ENCODE measurements at regions not wholly inside any gene's neighbourhood (a gene's known extent, or its start where the extent isn't known, plus 50 kb on each side); places are given as distances from the start of the nearest gene placed in this dataset.

- H3K4me1 ChIP-seq, result peaks cover 8% of the 10 kb centered on the region
- no peak for TF ChIP-seq CTCF (IDR thresholded peaks at IDR 0.05; ENCODE audit: borderline replicate concordance)
- no peak for DNase-seq
- no peak overlapping the region for H3K4me3 ChIP-seq
- H3K27ac ChIP-seq (replicated peaks), result no peak overlapping the region
- no peaks in the 10 kb centered on the region for H3K27me3 ChIP-seq (ENCODE audit: low read depth)
- intact Hi-C loops (cut with micrococcal nuclease), result no loop called here
- no peaks in the 10 kb centered on the region for H3K36me3 ChIP-seq
- peaks cover 15% of the 10 kb centered on the region for H3K9me3 ChIP-seq (replicated peaks)
Observed at GRCh38 chr5:158212917-158213316, 354.0 kb upstream of the CLINT1 start.

- no peaks in the 10 kb centered on the region for H3K36me3 ChIP-seq
- no peak overlapping the region for H3K4me3 ChIP-seq
- no peak for DNase-seq
- no peak for TF ChIP-seq CTCF (IDR thresholded peaks at IDR 0.05; ENCODE audit: borderline replicate concordance)
- no peak overlapping the region for H3K27ac ChIP-seq (replicated peaks)
- peaks cover 15% of the 10 kb centered on the region for H3K9me3 ChIP-seq (replicated peaks)
- H3K4me1 ChIP-seq, result peaks cover 8% of the 10 kb centered on the region
- intact Hi-C loops (cut with micrococcal nuclease), result no loop called here
- no peaks in the 10 kb centered on the region for H3K27me3 ChIP-seq (ENCODE audit: low read depth)
Observed at GRCh38 chr5:158212237-158212636, 353.3 kb upstream of the CLINT1 start.

GRCh38 chr5:158209219-158209908, 350.4 kb upstream of the CLINT1 start:
- H3K4me3 ChIP-seq, result no peak overlapping the region
- no peaks in the 10 kb centered on the region for H3K36me3 ChIP-seq
- TF ChIP-seq CTCF (IDR thresholded peaks at IDR 0.05; ENCODE audit: borderline replicate concordance), result no peak
- H3K4me1 ChIP-seq, result peaks cover 8% of the 10 kb centered on the region
- intact Hi-C loops (cut with micrococcal nuclease), result no loop called here
- DNase-seq, result no peak
- peaks cover 10% of the 10 kb centered on the region for H3K9me3 ChIP-seq (replicated peaks)
- H3K27ac ChIP-seq (replicated peaks), result no peak overlapping the region
- H3K27me3 ChIP-seq (ENCODE audit: low read depth), result no peaks in the 10 kb centered on the region

GRCh38 chr5:158207733-158208132, 348.8 kb upstream of the CLINT1 start:
- Histone ChIP-seq H3K36me3 (no peaks in the 10 kb centered on the region), H3K27ac (replicated peaks) (no peak overlapping the region), H3K4me1 (peaks cover 8% of the 10 kb centered on the region), H3K27me3 (ENCODE audit: low read depth) (no peaks in the 10 kb centered on the region), H3K9me3 (replicated peaks) (peaks cover 10% of the 10 kb centered on the region), H3K4me3 (no peak overlapping the region)
- no peak for DNase-seq
- intact Hi-C loops (cut with micrococcal nuclease), result no loop called here
- no peak for TF ChIP-seq CTCF (IDR thresholded peaks at IDR 0.05; ENCODE audit: borderline replicate concordance)

GRCh38 chr5:158205992-158206391, 347.0 kb upstream of the CLINT1 start:
- Histone ChIP-seq H3K9me3 (replicated peaks) (peaks cover 7% of the 10 kb centered on the region), H3K36me3 (no peaks in the 10 kb centered on the region), H3K4me3 (no peak overlapping the region), H3K4me1 (peaks cover 3% of the 10 kb centered on the region), H3K27me3 (ENCODE audit: low read depth) (no peaks in the 10 kb centered on the region), H3K27ac (replicated peaks) (no peak overlapping the region)
- DNase-seq, result no peak
- intact Hi-C loops (cut with micrococcal nuclease), result no loop called here
- no peak for TF ChIP-seq CTCF (IDR thresholded peaks at IDR 0.05; ENCODE audit: borderline replicate concordance)

Measured in left ventricle myocardium inferior (tissue), 1 donor.